Erythroblast (primary cell): ENCODE measurements at regions not wholly inside any gene's neighbourhood (a gene's known extent, or its start where the extent isn't known, plus 50 kb on each side); places are given as distances from the start of the nearest gene placed in this dataset.

Experiments used
- GATA1 ChIP-seq: IDR thresholded peaks from 2 replicates; pipeline ENCODE4 v1.6.1; 2011; ENCODE audit warnings: low read depth, mild to moderate bottlenecking, control low read depth, low read length, moderate library complexity
- POLR2A ChIP-seq: IDR thresholded peaks from 2 replicates; pipeline ENCODE4 v1.6.1; 2011; ENCODE audit warnings: mild to moderate bottlenecking, low read length

GRCh38 chr16:25512041-25512440, 179.7 kb upstream of the HS3ST4 start:
- TF ChIP-seq POLR2A = no peak
- TF ChIP-seq GATA1 = no peak
